ENCODE measurements at regions not wholly inside any gene's neighbourhood (a gene's known extent, or its start where the extent isn't known, plus 50 kb on each side); places are given as distances from the start of the nearest gene placed in this dataset.

DNA sequence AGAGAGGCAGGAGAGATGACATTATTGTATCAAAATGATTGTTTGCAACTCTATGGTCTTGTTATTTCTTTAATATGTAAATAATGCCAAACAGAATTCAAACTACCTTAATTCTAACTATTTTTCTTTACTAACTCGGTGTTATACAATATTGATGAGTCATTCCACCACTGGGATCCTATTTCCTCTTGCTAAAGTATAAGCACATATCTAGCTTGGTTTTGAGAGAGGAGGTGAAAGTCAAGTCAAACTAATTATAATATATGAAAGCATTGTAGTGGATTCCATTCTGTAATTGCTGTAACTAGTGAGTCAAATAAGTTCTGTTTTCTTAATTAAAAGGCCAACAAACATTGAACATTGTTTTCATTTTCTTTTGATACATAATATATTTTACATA is 837.6 kb downstream of the PDHA2 start:
- no peak for DNase-seq (ENCODE audit: low spot score)

GRCh38 chr4:96681218-96681617 is 841.3 kb downstream of the PDHA2 start:
- DNase-seq (ENCODE audit: low spot score), result no peak

DNA sequence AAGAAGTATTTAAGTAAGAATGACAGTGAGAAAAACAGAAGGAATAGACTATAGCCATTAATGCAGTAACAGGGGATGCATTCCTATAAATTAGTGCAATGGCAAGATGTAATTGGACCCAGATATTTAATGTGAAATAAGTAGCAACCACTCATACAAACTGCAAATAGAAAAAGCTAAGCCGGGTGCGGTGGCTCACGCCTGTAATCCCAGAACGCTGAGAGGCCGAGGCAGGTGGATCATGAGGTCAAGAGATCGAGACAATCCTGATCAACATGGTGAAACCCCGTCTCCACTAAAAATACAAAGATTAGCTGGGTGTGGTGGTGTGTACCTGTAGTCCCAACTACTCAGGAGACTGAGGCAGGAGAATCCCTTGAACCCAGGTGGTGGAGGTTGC is 845.8 kb downstream of the PDHA2 start:
- no peak for DNase-seq (ENCODE audit: low spot score)

DNA sequence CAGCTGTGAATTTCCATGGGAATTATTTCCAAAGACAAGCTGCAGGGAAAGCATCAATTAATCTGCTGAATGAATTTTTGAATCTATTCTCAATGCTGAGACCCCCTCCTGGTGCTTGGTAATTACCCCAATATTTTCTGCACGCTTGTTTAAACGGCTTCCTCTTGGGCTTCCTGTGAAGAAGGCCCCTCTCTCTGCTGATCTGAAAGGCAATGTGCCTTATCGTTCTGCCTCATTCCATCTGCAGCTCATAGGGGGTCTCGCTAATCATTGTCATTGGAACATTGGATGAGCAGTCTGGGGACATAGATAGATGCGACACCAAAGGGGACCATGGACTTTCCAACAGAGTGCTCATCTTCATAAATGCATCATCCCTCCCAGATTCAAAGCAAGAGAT is 851.6 kb downstream of the PDHA2 start:
- DNase-seq (ENCODE audit: low spot score), result no peak

DNA sequence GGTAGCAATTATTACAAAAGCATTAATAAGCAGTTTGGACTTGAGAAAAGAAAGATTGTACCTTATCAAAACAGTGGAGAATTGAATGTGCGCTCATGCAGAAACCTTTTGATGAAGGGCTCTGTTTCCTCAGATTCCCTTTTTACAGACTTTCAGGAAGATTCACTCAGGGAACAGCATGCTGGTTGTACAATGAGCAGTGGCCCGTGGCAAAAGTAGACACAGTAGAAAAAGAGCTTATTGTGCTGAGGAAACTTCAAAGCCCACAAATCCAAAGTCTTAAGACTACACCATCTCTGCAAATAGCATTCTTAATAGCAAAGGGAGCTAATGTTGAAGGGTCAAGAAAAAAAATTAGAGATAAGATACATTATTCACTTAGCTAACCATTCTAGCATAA is 858.9 kb downstream of the PDHA2 start:
- no peak for DNase-seq (ENCODE audit: low spot score)

- no peak for DNase-seq (ENCODE audit: low spot score)
These were observed 863.4 kb downstream of the PDHA2 start for GRCh38 chr4:96703265-96703664.

- no peak for DNase-seq (ENCODE audit: low spot score)
These were observed 868.9 kb downstream of the PDHA2 start for GRCh38 chr4:96708766-96709165.

DNA sequence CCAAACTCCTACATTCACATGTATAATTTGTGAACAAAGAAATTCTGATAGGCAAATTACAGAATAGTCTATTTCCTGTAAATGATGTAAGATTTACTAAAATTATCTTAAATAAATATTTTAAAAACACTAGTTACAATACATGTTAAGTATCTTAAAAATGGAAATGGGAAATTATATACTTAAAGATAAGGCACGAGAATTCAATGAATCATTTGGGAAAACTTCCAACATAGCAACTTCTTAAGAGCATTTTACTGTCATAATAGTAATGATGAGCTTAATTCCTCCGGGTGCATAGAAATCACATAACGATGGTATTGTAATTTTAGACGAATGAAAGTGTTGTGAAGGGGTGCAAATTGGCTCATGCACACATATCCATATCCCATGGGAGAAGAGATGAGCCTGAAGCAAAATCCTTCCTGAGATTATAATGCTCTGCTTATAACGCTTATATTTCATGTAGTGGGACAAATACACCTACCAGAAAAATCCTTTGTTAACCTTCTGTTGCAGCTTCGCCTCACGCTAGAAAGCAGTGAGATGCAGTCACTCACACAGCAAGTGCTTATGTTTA is 873.5 kb downstream of the PDHA2 start:
- no peak for DNase-seq (ENCODE audit: low spot score)

DNA sequence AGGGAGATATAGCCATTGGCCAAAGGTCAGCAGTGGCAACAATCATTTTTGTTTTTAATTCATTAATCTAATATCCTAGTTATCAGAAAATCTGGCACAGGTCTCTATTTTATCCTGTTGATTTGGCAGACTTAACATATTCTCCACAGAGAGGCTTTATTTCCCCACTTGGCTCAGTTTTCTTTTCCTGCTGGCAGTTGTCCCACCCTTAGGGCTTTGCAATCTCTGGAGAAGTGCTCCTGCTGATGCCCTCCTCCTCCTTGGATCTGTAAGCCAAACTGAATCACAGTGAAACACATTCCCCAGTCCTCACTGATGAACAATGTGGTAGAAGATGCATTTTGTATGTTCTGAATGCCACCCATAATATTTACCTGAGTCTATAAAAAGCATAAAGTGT is 889.7 kb downstream of the PDHA2 start:
- DNase-seq (ENCODE audit: low spot score), result no peak

DNA sequence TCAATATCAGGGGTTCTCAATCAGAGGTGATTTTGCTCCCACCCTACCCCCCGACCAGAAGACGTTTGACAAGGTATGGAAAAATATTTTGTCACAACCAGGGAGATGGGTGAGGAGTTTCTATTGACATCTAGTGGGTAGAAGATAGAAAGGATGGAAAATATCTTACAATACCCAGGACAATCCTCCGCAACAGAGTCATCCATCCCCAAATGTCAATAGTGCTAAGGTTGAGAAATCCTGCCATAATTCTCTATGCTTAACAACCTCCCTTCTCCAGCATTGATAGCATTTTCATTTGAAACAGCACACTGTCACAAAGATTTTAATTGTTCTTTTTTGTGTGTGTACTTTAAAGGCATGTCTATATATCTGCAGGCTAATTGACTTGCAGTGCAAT is 890.5 kb downstream of the PDHA2 start:
- DNase-seq (ENCODE audit: low spot score), result no peak

- DNase-seq (ENCODE audit: low spot score), result no peak
These were observed 896.5 kb downstream of the PDHA2 start for GRCh38 chr4:96736352-96736889.

DNA sequence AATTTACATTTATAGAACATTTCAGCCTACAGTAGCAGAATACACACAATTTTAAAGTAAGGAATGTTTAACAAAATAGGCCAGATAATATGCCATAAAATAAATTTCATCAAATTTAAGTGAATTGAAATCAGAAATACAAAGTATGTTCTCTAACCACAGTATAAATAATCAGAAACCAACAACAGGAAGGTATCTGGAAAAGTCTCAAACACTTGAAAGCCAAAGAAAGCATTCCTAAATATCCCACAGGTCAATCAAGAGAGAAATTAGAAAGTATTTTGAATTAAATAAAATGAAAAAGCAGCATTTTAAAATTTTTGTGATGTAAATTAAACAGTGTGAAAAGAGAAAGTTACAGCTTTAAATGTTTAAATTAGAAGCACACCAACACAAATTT is 899.2 kb downstream of the PDHA2 start:
- no peak for DNase-seq (ENCODE audit: low spot score)

DNA sequence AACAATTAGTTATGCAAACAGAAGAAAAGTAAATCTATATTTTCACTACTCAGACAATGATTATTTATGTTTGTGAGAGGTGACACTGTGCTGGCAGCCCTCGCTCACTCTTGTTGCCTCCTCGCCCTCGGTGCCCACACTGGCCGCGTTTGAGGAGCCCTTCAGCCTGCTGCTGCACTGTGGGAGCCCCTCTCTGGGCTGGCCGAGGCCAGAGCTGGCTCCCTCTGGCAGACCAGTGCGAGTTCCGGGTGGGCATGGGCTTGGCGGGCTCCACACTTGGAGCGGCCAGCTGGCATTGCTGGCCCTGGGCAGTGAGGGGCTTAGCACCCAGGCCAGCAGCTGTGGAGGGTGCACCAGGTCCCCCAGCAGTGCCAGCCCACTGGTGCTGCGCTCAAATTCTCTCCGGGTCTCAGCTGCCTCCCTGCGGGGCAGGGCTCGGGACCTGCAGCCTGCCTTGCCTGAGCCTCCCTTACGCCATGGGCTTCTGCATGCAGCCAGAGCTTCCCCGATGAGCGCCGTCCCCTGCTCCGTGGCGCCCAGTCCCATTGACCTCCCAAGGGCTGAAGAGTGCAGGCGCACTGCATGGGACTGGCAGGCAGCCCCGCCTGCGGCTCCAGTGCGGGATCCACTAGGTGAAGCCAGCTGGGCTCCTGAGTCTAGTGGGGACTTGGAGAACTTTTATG is 902.6 kb downstream of the PDHA2 start:
- no peak for DNase-seq (ENCODE audit: low spot score)

DNA sequence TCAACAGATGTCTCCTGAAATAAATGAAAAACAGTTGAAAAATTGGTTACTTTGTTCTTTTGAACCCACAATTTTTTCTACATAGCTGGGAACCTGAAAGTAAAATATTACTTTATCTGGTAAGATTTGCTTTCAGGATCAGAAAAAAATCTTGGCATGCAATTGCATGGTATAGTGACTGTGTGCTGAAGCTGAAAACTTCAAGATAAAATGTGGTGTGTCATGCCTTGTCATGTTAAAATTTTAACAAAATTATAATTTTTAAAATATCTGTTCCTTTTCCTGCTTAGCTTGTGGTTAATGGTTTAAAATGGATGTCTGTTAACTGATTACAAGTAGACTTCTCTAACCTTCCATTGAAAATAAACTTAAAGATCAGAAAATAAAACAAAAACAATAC is 904.8 kb downstream of the PDHA2 start:
- no peak for DNase-seq (ENCODE audit: low spot score)

DNA sequence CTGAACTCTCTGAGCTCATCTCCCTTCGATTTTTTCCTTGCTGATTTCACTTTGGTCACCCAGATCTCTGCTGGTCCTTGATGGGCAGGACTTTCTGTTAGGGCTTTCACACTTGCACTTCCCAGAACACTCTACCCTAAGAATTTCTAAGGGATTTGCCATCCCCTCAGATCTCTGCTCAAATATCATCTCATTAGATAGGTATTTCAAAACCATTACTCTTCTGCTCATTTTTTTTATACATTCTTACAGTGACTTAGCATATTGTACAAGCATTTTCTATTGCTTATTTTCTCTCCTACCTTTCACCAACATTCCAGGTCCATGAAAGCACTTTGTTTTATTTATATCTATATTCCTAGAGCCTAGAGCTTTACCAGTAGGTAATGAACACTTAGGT is 913.3 kb downstream of the PDHA2 start:
- DNase-seq (ENCODE audit: low spot score), result no peak

GRCh38 chr4:96755569-96756484 is 915.9 kb downstream of the PDHA2 start:
- DNase-seq (ENCODE audit: low spot score), result no peak

DNA sequence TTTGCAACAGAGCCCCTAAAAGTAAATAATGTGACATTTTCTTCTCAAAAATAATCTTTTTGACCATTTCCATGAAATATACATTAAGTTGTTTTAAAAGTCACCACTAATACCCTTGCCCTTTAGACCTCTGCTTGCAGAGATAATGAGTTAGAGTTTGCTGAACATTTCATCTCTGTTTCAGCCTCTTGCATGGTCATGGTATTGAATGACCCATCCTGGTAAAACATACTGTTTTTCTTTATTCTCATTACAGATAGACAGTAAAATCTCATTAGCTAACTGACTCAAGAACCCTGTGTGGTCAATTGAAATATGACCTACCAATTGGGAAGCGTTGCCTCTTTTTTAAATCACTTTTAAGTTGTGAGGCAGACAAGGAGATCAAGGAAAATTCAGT is 916.7 kb downstream of the PDHA2 start:
- no peak for DNase-seq (ENCODE audit: low spot score)

DNA sequence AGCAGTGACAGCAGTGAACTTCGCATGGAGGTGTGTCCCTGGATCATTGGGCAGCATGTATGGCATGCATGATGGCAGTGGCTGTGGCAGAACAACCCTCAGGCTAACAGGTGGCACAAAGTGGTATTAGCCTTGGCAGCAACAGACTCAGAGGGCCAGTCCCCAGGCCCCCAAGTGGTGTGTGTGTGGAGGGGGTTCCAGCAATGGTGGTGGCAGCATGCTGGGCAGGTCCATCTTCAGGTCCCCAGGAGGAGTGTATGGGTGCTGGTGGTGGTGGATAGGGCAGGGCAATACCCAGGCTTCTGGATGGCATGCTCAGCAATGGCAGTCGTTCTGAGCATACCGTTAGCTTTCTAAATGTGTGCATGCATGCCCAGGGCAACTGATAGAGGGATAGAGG is 923.7 kb downstream of the PDHA2 start:
- no peak for DNase-seq (ENCODE audit: low spot score)

- DNase-seq (ENCODE audit: low spot score), result no peak
These were observed 926.5 kb downstream of the PDHA2 start for GRCh38 chr4:96766359-96766758.

GRCh38 chr4:96767815-96768480 is 928.1 kb downstream of the PDHA2 start:
- DNase-seq (ENCODE audit: low spot score), result no peak

- DNase-seq (ENCODE audit: low spot score), result no peak
These were observed 935.6 kb downstream of the PDHA2 start for GRCh38 chr4:96775501-96775900.

DNA sequence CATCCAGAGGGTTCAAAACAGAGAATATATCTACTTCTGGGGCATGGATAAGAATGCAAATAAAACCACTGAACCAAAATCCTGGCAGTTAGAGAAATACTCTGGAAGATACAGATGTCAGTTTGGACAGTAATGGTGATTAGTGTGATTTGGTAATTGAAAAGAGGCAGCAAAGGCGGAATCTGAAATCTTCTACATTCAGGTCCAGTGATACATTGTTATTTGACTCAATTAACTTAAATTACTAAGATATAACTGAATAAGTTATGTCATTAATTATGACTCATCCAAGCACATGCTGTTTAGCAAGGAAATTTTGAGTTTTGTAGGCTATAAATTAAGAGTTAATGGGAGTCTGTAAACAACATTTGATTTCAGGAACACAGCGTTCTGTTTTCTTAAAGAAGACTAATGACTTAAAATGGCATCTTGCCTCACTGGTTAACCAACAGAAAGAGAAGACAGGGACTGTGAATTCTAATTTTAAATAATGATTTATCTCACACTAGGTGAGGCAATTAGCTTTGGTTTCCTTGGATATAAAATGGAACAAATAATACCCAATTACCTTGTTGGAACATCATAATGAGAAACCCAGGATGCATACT is 937.1 kb downstream of the PDHA2 start:
- DNase-seq (ENCODE audit: low spot score), result no peak

All from ecto neural progenitor cell (in vitro differentiated cells).